HG02852 (cell line): ENCODE measurements at regions not wholly inside any gene's neighbourhood (a gene's known extent, or its start where the extent isn't known, plus 50 kb on each side); places are given as distances from the start of the nearest gene placed in this dataset.
A peak's percentile ranks its signal among the peaks of the same experiment; 100 is the strongest.
"Not testable (repeated sequence)": the region's sequence is repeated elsewhere in the genome, so short reads cannot be mapped to it uniquely, and the experiment has no call there.

Experiments used
- ATAC-seq: cut with Tn5 transposase; IDR thresholded peaks from one replicate; pipeline ENCODE4 v1.9.1; 2021; ENCODE audit warnings: mild to moderate bottlenecking, moderate library complexity; ENCODE audit not compliant: unreplicated experiment

DNA sequence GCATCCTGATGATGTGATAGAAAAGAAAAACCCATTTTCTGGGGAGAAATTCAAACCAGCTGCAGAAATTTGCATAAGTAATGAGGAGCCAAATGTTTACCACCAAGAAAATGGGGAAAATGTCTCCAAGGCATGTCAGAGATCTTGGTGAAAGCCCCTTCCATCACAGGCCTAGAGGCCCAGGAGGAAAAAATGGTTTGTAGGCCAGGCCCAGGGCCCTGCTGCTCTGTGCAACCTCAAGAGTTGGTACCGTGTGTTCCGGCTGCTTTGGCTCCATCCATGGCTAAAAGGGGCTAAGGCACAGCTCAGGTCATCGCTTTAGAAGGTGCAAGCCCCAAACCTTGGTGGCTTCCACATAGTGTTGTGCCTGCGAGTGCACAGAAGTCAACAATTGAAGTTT is 543.1 kb downstream of the ZNF608 start:
- no peak for ATAC-seq

DNA sequence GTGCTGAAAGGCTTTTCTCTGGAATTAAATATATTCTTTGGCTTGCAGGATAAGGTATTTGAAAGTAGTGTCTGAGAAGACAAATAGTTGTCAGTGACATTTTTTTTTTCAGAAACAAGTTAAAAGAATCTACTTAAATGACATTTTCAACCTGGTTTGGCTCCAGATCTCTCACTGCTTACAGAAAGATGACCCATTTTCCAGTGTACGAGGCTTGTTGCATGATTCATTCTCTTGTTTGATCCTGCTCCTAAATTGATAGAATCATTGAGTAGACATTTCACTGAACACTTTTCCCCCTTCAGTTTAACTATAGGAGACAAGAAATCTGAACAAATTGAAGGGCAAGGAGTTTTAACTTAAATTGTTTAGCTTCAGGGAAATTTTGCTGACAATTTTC is 546.1 kb downstream of the ZNF608 start:
- ATAC-seq = no peak

DNA sequence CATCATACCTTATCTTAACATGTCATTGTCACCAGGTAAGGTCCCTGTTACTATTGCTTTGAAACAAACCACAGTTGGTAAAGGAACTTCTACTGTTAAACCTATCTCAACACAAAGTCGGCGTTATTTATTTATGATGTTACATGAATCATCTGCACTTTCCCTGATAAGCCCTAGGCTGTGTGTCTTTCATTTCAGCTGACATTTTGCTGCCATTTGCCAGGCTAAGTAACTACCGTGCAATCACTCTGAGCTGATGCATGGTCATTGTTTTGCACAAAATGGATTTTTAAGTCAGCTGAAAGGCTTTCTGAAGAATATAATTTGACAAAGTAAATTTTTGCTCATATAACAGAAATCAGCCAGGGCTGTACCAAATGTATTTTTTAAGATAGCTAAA is 546.5 kb downstream of the ZNF608 start:
- ATAC-seq = no peak

DNA sequence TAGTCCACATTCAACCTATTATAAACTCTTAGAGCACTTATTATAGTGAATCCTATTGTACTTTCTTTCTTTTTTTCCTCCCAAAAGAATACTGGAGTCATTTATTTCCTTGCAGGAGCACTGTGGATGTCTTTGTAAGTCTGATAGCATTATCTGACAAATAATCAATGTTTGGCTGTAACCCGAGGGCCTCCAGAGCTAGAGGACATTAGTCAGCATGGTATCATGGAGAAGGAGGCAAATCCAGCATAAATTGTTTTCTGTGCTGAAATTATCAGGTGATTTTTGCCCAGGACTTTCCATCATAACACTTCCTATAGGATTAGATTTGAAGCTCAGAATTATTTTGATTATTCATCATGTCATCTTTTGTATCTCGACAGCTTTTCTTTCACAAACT is 551.0 kb downstream of the ZNF608 start:
- ATAC-seq = no peak

DNA sequence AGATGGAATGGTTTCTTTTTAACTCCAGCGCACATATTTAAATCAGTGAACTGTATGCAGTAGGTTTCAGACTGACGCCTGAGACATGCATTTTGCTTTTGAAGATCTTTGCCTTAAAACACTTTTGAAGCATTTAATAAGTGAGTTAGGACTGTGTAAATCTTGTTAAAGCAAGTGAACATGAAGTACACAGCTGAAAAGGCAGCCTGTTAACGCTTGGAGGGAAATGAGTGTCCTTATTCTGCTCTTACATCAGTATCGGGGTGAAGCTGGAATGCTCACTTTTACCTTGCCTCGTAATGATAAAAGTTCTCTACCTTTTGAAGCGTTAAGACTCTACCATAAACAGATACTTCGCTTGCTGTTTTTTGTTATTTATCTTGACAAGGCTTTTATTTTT is 552.2 kb downstream of the ZNF608 start:
- no peak for ATAC-seq

DNA sequence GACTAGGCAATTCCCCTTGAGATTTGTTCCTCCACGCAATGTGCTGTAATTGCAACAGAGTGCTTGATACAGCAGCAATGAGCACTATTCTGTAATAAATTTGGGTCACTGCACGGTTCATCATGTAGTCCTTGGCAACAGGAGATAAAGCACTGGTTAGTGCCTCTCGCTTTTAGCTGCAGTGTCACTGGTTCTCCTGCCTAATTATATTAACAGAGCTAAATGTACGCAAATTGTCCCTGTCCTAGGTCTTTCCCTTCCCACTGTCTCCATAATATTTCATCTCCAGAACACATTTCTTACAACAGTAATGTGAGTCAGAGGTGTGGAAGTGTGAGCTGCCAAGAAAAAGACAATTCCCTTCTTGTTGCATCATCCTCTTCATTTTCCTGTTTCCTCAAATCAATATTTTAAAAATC is 553.1 kb downstream of the ZNF608 start:
- no peak for ATAC-seq

DNA sequence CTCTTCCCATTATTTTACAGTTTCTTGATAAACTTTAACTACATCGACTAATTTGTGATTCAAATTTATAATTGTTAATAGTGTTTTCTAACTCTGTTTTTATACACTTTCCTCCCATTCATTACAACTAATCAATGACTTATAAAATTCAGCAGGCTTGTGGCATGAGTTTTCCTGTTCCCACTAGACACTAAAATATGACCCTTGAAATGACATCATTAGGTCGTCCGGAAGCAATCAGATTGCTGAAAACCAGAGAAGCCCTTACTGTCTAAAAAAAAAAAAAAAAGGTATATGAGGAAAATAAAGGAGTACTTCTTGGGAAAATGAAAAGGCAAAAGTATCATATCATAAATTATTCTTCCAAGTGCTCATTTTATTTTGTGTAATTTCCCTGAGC is 553.7 kb downstream of the ZNF608 start:
- no peak for ATAC-seq

DNA sequence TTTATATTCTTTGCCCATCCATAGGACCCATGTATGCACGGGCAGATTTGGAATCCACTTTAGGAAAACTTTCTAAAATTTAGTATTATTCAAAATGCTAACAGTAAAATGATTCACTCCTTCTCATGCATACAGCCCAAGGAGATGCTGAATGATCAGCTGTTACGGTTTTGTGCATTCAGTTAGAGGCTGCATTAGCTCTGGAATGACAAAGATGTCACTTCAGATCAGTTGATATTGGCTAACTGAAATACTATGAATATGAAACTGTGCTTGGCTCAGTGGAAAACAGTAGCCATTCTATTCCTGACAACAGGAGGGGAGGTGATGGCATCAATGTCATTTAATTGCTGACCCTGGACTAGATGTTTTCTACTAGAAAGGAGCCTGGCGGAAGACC is 560.7 kb downstream of the ZNF608 start:
- ATAC-seq = no peak

DNA sequence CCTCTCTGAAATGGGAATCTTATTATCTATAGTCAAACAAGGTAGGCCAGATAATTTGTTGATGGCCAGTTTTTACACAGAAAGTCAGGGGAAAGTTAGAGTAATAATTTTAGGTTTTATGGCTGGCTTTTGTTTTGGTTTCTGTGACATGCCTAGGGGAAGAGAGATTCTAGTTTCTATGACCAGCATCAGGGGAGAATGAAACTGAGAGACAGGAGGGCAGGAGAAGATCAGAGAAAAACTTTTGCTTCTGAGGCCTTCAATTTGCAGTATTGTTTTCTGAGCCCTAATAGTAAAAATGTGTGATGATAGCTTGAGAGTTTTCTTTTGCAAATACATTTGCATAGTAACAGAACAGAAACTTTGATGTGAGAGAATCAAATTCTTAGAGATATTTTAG is 564.3 kb downstream of the ZNF608 start:
- ATAC-seq = peak; percentile 85

DNA sequence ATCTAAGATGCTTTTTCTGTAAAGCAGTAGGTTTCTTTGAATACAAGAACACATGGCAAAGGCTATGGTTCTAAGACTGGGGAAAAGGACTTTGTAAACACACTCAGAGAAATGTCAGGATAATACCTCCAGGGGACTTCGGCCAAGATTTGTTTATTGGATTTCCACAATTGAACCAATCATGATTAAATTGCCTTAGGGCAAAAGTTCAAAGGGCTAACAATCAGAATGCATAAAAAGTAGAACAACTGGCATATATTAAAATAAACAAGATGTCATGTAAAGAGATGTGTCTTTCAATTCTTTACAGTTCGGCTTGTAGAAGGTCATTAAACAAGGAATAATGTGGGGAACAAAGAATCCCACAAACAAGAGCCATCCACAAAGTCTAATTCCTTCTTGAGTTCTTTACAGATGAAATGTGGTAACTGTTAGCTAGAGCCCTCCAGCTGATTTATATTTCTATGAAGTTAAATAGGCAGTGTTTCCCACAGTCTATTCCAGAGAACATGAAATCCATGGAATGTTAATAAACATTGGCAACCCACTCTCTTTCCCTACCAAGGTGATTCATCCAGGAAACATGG is 565.5 kb downstream of the ZNF608 start:
- ATAC-seq = no peak

DNA sequence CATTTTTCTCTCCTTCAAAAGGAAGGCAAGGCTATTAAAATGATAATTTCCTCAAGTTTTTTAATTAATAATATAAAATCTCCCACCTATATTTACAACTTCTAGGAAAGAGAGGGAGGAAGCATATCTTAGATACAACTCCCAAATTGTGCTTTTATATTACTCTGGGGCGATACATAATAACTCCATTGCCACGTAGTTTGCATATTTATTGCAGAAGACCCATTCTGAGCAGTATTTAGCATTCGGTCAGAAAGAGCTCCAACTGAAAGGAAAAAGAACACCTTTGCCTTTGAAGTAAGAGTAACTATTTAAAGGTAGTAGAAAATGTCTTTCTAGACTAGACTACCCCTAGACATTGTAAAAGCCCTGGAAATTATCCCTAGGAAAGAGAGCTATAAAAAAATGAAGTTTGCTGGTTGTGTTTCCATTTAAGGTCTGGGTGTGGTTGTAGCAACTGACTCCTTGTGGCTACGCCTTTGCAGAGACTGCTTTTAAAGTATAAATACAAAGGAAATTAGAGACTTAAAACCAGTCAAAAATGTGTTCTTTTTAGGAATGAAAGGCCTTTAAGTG is 566.1 kb downstream of the ZNF608 start:
- ATAC-seq = no peak

DNA sequence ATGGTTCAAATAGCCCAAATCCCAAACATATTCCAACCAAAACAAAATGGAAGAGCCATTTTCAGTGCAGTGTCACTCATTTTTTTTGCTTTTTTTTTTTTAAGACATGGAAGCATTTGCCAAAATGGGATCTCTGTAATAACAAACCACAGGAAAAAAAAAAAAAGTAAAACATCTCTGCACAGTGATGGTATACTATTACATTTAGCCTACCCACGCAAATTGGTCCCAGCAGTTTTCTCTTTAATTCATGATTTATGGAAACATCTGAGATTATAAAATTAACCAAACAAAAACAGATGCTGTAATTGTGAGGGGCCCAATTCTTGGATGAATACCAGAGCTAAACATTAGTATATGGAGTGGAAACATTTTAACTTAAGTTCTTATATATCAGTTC is 566.6 kb downstream of the ZNF608 start:
- no peak for ATAC-seq

DNA sequence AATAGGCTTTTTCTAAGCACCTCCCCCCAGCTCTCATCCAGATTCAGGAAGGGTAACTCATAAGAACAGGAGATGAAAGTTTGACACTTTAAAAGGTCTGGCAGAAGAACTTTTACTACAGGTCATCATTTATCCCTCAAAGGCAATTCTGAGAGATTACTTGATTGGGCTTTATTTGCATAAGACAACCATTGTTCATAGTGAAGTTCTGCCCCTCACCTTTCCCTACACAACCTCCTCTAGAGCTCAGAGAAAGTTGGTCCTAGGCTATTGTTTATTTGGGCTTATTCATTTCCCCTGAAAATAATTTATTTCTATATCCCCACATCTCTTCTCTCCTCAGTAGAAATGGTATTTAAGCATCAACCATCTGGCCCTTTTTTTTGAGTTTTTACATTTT is 568.4 kb downstream of the ZNF608 start:
- ATAC-seq = no peak

DNA sequence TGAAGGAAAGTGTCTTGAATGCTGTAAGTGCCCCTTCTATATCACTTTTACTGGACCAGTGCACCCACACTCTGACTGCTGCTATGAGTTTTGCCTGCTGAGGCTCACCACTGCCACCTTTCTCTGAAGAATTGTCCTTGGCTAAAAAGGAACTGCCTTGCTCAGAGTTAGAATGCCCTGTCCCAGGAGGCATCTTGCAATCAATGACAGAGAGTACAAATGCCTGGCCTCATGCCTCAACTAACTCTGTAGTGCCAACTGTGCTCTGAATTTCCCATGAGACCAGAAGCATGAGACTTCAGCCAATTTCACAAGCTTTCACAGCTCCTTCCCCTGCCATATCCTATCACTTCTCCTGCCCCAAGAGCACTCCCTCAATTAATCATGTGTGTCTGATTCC is 569.7 kb downstream of the ZNF608 start:
- no peak for ATAC-seq

DNA sequence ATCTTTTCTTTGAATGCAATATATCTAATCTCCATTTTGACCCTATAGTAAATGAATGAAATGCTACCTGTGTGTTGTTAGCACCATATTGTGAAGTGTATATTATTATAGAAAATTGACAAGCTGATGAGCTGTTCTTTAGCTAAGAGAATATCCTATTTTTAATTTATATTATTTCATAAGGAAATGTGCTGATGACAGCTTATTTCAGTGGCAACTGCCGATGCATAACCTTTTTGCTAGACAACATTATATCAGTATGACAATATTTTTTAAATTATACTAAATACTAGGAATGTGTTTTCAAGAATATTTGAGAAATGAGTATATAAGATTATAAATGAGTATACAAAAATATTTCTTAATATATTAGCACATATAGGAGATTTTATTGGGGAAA is 573.1 kb downstream of the ZNF608 start:
- no peak for ATAC-seq

DNA sequence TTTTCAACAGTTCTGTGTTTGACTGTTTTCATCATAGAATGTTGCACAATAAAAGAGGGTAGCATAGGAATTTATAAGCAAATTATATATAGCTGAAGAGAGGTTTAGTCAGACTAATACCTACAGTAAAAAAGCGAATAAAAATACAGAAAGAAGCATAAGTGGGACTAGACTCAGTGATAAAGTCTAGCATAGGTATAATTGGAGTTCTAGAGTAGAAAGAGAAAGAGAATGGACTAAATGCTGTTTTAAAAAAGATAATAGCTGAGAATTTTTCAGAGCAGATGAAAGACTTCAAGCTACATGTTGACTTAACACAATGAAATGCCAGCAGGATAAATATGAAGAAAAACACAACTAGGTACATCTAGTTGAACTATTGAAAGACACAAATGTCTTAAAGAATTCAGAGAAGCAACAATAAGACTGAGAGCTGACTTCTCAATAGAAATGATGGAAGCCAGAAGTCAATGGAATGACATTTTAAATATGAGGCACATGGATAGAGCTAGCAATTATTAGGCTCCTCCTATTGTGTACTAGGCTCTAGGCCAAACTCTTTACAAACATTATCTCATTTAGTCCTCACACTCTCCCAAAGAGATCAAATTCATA is 573.9 kb downstream of the ZNF608 start:
- ATAC-seq = no peak

DNA sequence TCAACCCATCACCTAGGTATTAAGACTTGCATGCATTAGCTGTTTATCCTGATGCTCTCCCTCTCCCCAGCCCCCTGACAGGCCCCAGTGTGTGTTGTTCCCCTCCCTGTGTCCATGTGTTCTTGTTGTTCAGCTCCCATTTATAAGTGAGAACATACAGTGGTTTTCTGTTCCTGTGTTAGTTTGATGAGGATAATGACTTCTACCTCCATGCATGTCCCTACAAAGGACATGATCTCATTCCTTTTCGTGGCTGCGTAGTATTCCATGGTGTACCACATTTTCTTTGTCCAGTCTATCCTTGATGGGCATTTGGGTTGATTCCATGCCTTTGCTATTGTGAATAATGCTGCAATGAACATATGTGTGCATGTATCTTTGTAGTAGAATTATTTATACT is 578.3 kb downstream of the ZNF608 start:
- not testable (repeated sequence) for ATAC-seq

DNA sequence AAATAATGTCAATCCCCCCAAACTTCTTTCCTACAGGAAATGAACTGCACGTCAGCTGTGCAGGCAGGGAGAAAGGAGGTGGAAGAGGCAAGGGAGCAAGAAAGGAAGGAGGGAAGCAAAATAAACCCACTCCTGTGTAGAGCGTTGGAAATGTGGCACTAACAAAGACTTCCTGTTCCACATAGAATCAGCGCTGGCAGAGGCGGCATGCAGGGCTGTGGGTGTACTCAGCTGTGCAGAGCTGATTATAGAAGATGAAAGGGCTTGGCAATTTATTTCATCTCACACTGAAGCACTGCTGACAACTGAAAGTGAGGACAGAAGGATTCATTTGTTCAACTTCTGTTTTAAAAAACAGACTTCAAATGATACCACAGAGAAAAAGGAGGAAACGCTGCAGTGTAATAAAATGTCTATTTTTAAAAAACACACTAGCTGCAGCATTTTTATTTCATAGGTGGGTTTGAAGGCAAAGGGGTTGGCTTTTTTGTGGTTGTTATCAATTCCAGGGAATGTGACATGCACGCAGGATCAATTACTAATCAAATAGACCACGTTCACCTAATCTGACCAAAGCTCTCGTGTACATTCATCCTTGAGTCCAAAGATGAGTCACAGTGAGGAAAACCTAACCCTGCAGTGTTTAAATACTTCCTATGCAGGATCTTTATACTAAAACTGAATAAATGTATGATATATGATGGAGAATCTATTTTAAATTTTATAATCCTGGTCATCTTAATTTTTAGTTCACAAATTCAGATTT is 583.5 kb downstream of the ZNF608 start:
- ATAC-seq = no peak

DNA sequence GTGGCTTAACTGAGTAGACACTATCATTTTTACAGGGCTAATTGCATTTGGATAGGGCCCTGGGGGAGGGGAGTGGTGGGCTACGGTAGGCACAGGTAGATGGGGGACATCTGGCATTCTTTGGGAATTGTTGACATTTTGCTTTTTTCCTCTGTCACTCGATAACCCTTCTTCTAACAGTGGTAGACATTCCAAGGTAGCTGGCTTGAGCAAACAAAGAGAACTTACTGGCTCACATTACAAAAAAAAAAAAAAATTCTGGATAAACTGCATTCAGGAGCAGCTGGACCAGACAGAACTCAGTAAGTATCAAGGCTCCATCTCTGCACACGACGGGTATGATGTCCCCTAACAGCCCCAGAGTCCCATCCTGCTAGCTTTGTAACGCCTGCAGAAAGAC is 585.2 kb downstream of the ZNF608 start:
- no peak for ATAC-seq

DNA sequence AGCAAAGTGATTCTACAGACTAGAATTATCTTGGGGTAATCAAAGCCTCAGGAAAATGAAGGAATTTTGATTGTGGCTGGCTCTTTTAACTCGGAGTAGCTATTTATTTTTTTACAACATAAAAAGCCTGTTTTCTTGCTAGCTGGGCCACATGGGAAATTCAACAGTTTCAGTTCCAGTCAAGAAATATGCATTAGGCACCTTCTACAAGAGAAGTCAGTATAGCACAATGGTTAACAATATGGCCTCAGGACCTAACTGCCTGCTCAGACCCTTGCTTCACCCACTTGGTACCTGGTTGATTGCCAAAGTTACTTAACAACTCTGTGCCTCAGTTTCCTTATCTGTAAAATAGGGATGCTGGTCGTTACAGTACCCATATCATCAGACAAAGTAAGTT is 586.2 kb downstream of the ZNF608 start:
- ATAC-seq = no peak

DNA sequence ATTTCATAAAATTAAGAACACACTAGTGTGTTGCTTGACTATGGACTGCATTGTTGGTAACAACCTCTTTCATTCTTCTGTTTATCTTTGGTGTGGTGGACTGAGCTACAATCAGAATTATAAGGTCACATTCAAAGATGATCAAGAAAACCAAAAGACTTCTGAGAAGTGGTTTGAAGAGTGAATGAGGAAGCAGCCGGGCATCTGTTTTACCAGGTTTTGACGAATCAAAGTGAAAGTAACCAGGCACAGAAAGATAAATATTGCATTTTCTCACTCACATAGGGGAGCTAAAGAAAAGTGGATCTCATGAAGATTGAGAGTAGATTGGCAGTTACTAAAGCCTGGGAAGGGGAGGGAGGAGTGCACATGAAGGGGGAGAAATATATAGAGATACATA is 589.1 kb downstream of the ZNF608 start:
- ATAC-seq = no peak

DNA sequence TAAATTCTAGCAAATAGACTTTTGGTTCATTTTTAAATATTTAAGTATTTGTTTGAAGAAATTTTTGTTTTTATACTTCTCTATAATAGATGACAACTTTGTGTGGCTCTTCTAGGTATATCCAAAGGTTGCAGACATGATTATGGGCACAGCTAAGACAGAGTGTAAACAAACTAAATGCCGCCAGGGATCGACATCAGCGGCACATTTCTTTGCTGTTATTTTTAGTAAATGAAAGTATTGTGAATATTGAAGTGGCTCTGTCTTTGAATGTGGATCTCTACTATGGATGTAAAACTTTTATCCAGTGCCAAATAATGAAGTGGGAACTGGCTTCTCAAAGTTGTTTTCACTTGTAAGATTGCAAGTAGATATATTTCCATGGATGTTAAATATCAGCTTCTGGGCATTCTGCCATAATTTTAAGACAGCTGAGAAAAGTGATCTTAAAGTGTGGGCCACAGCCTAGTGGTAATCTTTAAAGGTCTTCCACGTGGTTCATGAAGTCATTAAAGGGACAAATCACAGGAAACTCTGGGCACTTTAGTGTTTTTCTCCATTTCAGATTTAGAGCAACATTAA is 589.9 kb downstream of the ZNF608 start:
- no peak for ATAC-seq
